HG03439 (cell line): ENCODE measurements at regions not wholly inside any gene's neighbourhood (a gene's known extent, or its start where the extent isn't known, plus 50 kb on each side); places are given as distances from the start of the nearest gene placed in this dataset.

ENCODE experiments used
- ATAC-seq: cut with Tn5 transposase; IDR thresholded peaks from one replicate; pipeline ENCODE4 v1.9.1; 2021; ENCODE audit warnings: mild to moderate bottlenecking, moderate library complexity; ENCODE audit not compliant: unreplicated experiment

- ATAC-seq = no peak
Measured at GRCh38 chrY:21149971-21150370, 361.2 kb upstream of the RBMY1B start.

- no peak for ATAC-seq
Measured at GRCh38 chrY:21169821-21170220, 341.3 kb upstream of the RBMY1B start.

- no peak for ATAC-seq
Measured at GRCh38 chrY:21174697-21175463, 336.3 kb upstream of the RBMY1B start.

- ATAC-seq = no peak
Measured at GRCh38 chrY:21175505-21175904, 335.6 kb upstream of the RBMY1B start.

DNA sequence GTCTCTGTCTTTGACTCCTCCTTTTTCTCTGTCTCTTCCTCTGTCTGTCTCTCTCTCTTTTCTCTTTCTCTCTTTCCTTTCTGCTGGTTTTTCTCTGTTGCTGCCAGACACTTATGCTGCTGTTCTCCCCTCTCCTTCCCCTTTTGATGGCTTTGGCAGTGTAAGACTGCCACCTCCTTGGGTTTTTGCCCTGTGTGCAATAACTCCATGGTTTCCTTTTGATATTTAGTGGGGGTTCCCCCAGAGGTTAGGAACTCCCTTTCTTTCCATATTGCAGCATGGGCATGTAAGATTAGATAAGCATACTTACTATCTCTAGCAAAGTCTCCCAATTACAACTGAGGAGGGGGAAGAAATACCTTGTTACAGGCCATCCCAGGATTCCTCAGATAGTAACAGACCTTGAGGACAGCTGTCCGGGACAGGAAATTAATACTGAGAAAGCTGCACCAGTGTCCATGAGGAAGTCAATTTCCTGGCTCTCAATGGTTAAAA, 333.8 kb upstream of the RBMY1B start:
- ATAC-seq = no peak

DNA sequence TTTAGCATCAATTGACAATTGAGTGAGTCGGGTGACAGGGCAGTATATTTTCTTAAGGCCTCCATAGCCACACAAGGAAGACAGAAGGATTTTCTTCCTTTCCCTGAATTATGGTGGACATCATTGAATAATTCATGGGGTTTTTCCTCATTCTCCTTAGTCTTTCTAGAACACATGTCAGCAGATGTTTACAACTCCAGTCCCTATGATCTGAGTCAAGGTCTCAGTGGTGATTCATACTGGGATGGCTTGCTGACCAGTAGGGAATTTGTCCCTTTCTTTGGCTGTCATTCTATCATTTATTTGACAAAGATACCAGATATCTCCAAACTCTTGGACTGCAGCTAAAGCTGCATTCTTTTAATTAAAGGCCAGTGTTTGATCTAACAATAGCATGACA, 332.9 kb upstream of the RBMY1B start:
- no peak for ATAC-seq

DNA sequence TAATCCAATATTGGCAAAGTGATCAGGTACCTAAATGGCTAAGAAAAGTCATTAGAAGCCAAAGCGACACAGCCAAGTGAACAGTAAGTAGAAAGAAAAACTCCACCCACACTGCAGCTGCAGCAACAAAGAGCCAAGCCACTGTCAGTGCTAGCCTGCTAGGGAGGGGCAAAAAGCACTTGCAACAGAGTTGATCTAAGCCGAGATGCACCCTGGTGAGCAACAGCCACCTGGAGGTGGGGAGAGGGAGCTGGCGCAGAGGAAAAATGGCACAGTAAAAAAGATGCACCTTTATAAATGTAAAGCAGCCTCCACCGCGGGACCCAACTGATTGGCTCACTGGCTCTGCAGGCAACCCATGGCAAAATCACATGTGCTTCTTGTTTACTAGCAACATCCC, 330.2 kb upstream of the RBMY1B start:
- ATAC-seq = no peak

DNA sequence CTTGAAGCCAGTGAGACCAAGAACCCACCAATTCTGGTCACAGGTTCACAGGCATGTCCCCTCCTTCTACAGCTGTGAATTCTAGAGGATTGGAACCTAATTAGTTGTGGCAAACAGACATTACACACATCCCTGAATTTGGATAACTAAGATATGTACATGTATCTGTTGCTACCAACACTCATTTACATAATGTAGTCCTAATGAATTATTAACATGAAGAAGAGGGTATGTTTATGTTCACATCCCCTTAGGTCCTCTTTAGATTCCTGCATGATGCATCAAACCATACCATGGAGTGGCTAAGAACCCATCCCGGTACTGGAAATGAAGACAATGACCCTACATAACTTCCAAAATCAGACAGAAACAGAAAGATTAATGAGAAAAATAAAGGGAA, 326.9 kb upstream of the RBMY1B start:
- no peak for ATAC-seq

DNA sequence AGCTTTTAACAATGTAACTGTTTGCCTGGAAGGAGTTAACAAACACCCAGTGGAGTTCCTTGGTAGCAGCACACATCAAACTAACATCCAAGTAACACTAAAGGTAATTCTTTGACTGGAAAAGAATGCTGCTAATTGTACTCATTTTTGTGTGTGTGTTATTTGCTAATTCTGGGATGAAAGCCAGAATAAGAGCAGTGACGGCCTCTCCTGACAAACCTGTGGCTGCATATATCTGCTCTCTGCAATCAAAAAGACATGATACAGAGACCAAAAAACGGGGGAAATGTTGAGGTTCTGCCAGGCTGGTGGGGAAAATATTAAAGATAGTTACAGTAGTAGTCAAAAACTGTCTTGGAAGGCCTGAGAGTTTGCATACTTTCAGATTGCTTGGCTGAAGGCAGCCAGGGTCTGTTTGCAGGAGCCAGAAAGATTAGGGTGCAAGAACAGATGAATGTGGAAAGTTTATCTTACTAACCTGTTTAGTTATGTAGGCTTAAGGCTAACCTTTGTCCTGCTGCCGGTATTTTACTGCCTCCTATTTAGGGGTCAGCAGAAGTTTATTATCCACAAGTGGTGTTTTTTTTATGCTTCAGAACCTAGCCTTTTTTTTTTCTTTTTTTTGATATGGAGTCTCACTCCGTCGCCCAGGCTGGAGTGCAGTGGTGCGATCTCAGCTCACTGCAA, 325.6 kb upstream of the RBMY1B start:
- ATAC-seq = no peak

DNA sequence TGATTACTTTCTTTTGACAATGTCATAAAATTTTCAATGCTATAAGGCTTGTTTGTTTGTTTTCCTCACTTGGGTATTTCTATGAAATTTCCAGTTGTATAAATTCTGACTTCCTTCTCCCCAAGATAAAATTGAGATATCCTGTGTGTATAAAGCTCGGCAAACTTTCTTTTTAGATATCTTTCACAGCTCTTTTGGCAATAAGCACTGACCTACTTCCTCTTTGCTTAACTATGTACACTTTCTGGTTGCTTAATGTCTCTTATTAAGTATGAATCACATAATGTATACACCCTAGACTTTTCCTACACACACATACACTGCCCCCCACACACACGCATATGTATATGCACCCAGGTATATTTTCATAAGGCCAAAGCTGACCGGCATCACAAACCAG, 318.4 kb upstream of the RBMY1B start:
- no peak for ATAC-seq

DNA sequence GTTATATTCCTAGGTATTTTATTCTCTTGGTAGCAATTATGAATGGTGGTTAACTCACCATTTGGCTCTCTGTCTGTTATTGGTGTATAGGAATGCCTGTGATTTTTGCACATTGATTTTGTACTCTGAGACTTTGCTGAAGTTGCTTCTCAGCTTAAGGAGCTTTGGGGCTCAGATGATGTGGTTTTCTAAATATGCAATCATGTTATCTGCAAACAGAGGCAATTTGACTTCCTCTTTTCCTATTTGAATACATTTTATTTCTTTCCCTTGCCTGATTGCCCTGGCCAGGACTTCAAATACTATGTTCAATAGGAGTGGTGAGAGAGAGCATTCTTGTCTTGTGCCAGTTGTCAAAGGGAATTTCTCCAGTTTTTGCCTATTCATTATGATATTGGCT, 310.9 kb upstream of the RBMY1B start:
- no peak for ATAC-seq

DNA sequence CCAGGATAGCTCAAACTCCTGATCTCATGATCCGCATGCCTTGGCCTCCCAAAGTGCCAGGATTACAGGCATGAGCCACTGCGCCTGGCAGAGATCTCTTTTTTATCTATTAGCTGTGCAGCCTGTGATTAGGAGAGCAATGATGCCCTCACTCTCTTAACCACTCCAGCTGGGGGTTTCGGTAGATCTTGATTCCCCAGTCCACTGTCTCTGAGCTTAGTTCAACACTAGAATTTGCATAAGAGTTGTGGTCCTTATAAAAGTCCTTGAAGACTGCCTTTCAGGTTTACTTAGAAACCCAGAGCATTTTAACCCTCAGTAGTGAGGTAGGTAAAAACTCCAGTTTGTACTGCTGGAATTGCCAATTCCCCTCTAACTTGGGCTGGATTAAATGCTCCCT, 283.3 kb upstream of the RBMY1B start:
- ATAC-seq = no peak

DNA sequence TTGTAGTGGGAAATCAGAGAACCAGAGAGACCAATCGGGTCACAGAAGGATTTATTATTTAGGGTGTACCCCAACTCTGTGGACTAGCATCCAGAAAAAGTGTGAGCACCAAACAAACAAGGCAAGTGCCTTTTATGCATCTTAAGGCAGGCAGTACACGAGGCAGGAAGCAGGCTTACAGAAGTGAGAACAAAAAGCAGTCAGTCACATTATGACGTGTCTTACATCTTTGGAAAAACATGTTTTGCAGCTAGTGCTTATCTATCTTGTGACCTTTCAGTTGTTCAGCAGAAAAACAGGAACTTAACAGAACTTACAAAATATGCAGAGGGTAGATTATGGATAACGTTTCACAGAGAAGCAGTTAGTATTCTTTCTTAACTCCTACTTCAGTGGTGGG, 270.9 kb upstream of the RBMY1B start:
- ATAC-seq = peak; percentile 98

- ATAC-seq = no peak
Measured at GRCh38 chrY:21240662-21241310, 270.4 kb upstream of the RBMY1B start.

GRCh38 chrY:21242793-21243192, 268.3 kb upstream of the RBMY1B start:
- ATAC-seq = no peak

GRCh38 chrY:21246780-21247179, 264.4 kb upstream of the RBMY1B start:
- ATAC-seq = no peak

DNA sequence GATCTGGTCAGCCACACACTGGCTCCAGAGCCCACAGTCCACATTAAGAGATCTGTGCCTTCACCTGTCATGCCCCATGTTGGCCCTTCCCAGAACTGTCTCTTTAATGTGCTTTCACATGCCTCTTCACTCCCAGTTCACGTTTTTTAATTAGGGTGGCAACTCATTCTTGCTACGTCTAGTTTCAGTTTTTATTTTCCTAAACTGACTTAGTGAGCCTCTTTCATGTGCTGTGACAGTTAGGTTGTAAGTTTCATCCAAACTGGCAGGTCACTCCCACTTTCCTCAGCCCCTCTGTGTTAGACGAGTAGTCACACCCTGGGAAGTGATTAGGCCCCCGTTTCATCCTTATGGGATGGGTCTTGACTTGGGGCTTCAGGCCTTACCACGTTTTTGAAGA, 262.5 kb upstream of the RBMY1B start:
- ATAC-seq = no peak

GRCh38 chrY:21253455-21254248, 257.5 kb upstream of the RBMY1B start:
- no peak for ATAC-seq

DNA sequence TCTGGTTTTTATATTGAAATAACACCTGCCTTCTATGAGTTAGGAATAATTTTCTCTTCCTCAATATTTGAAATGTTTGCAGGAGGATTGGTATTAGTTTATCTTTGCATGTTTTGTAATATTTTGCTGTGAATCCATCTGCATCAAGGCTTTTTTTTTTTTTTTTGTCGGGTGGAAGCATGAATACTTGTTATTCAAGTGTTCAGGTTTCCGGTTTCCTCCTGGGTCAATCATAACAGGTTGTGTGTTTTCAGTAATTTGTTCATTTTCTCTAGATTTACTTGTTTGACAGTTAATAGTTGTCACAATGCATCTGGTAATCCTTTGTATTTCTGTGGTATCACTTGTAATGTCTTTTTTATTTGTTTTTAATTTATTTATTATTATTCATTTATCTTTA, 256.7 kb upstream of the RBMY1B start:
- no peak for ATAC-seq

DNA sequence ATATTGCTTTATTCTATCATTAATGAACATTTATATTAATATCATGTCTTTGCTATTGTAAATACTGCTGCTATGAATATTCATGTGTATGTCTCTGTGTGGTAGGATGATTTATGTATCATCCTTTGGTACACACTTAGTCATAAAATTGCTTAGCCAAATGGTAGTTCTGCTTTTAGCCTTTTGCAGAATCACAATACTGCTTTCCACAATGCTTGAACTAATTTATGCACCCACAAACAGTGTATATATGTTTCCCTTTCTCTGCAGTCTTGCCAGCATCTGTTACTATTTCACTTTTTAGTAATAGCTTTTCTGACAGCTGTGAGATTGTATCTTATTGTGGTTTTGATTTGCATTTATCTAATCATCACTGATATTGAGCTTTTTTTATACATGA, 254.3 kb upstream of the RBMY1B start:
- ATAC-seq = peak; percentile 87

- ATAC-seq = no peak
Measured at GRCh38 chrY:21259707-21260106, 251.4 kb upstream of the RBMY1B start.
